Breast epithelium (tissue), 4 donors: ENCODE measurements at regions not wholly inside any gene's neighbourhood (a gene's known extent, or its start where the extent isn't known, plus 50 kb on each side); places are given as distances from the start of the nearest gene placed in this dataset.

ENCODE experiments used
- DNase-seq, 2 donors: peaks; one replicate each; pipeline ENCODE4 v3.0.0-alpha.2; 2019; ENCODE audit warnings: low spot score in 2 of 2
- H3K27ac ChIP-seq, 2 donors: fragments of 200-600 bp; sonication (generic) in 1 of 2; one replicate each; pipeline ENCODE4 v1.5.1; 2016 to 2019; ENCODE audit warnings: mild to moderate bottlenecking in 1 of 2
- H3K27me3 ChIP-seq, 2 donors: fragments of 200-600 bp; sonication (generic) in 1 of 2; one replicate each; pipeline versions ENCODE4 v1.5.1 to v1.6.0; 2017 to 2019; ENCODE audit warnings: control low read depth in 1 of 2, mild to moderate bottlenecking in 1 of 2
- H3K36me3 ChIP-seq: fragments of 200-600 bp; one replicate; pipeline ENCODE4 v1.5.1; 2019
- H3K4me1 ChIP-seq, 2 donors: fragments of 200-600 bp; sonication (generic); one replicate each; pipeline ENCODE4 v1.5.1; 2016 to 2019; ENCODE audit warnings: control low read depth in 1 of 2
- H3K4me3 ChIP-seq, 3 donors: fragments of 200-600 bp; sonication (generic); 1 replicate in 2 of 3; 2 replicates in 1 of 3; pipeline ENCODE4 v1.5.1; 2016 to 2019; ENCODE audit warnings: mild to moderate bottlenecking in 3 of 3, moderate library complexity in 2 of 3
- H3K9me3 ChIP-seq, 2 donors: fragments of 200-600 bp; sonication (generic) in 1 of 2; one replicate each; pipeline ENCODE4 v1.5.1; 2016 to 2019; ENCODE audit warnings: control low read depth in 1 of 2
- CTCF ChIP-seq, 3 donors: fragments of 450-650 bp; IDR thresholded peaks; one replicate each; pipeline ENCODE4 v1.5.1; 2016 to 2017; ENCODE audit warnings: antibody characterized with exemption in 3 of 3, mild to moderate bottlenecking in 3 of 3, moderate library complexity in 3 of 3
- POLR2A ChIP-seq: fragments of 450-650 bp; IDR thresholded peaks from one replicate; pipeline ENCODE4 v1.6.1; 2016; ENCODE audit warnings: antibody characterized with exemption, mild to moderate bottlenecking, moderate library complexity
- POLR2AphosphoS5 ChIP-seq, 3 donors: sonication (generic); formaldehyde crosslinking; IDR thresholded peaks; one replicate each; pipeline ENCODE4 v1.6.1; 2017; ENCODE audit warnings: antibody characterized with exemption in 3 of 3
- intact Hi-C: fragments of 100-400 bp; cut with DNase I; formaldehyde crosslinking; loops from one replicate; pipeline ENCODE4 v1.15.1; 2023; ENCODE audit warnings: low total_unique reads

GRCh38 chr16:80202831-80203413 lies 337.9 kb upstream of the DYNLRB2 start:
- Histone ChIP-seq H3K4me3 (no peak overlapping the region), H3K36me3 (no peaks in the 10 kb centered on the region), H3K27ac (no peak overlapping the region), H3K4me1 (no peaks in the 10 kb centered on the region), H3K27me3 (no peaks in the 10 kb centered on the region), H3K9me3 (no peaks in the 10 kb centered on the region)
- intact Hi-C loops, result no loop called here
- no peak for DNase-seq
- TF ChIP-seq POLR2A (no peak), CTCF (IDR thresholded peaks at IDR 0.05) (no peak), POLR2AphosphoS5 (IDR thresholded peaks at IDR 0.05) (no peak)

GRCh38 chr16:80200079-80200478 lies 340.7 kb upstream of the DYNLRB2 start:
- no peak overlapping the region for H3K4me3 ChIP-seq
- H3K9me3 ChIP-seq, result no peaks in the 10 kb centered on the region
- TF ChIP-seq POLR2AphosphoS5 (IDR thresholded peaks at IDR 0.05), result no peak
- TF ChIP-seq CTCF (IDR thresholded peaks at IDR 0.05), result no peak
- no peak for TF ChIP-seq POLR2A
- H3K27me3 ChIP-seq, result no peaks in the 10 kb centered on the region
- H3K27ac ChIP-seq, result no peak overlapping the region
- no peaks in the 10 kb centered on the region for H3K4me1 ChIP-seq
- intact Hi-C loops, result no loop called here
- DNase-seq, result no peak
- H3K36me3 ChIP-seq, result no peaks in the 10 kb centered on the region

GRCh38 chr16:80199614-80200013 lies 341.2 kb upstream of the DYNLRB2 start:
- no peak for TF ChIP-seq POLR2A
- no peak for TF ChIP-seq CTCF (IDR thresholded peaks at IDR 0.05)
- TF ChIP-seq POLR2AphosphoS5 (IDR thresholded peaks at IDR 0.05), result no peak

GRCh38 chr16:80198311-80199299 lies 342.2 kb upstream of the DYNLRB2 start:
- Histone ChIP-seq H3K4me1 (no peaks in the 10 kb centered on the region), H3K27ac (no peak overlapping the region), H3K36me3 (no peaks in the 10 kb centered on the region), H3K9me3 (no peaks in the 10 kb centered on the region), H3K4me3 (no peak overlapping the region), H3K27me3 (no peaks in the 10 kb centered on the region)
- intact Hi-C loops, result no loop called here
- DNase-seq, result no peak
- TF ChIP-seq CTCF (IDR thresholded peaks at IDR 0.05), result no peak
- no peak for TF ChIP-seq POLR2A
- TF ChIP-seq POLR2AphosphoS5 (IDR thresholded peaks at IDR 0.05), result no peak

More at GRCh38 chr16:80199614-80200013, 341.2 kb upstream of the DYNLRB2 start:
- Histone ChIP-seq H3K9me3 (no peaks in the 10 kb centered on the region), H3K4me1 (no peaks in the 10 kb centered on the region), H3K4me3 (no peak overlapping the region), H3K27me3 (no peaks in the 10 kb centered on the region), H3K27ac (no peak overlapping the region), H3K36me3 (no peaks in the 10 kb centered on the region)
- DNase-seq, result no peak
- intact Hi-C loops, result no loop called here

- DNase-seq, result no peak
- Histone ChIP-seq H3K36me3 (no peaks in the 10 kb centered on the region), H3K27ac (no peak overlapping the region), H3K4me1 (no peaks in the 10 kb centered on the region), H3K9me3 (no peaks in the 10 kb centered on the region), H3K4me3 (no peak overlapping the region), H3K27me3 (no peaks in the 10 kb centered on the region)
- intact Hi-C loops, result no loop called here
- no peak for TF ChIP-seq POLR2AphosphoS5 (IDR thresholded peaks at IDR 0.05)
- no peak for TF ChIP-seq POLR2A
- no peak for TF ChIP-seq CTCF (IDR thresholded peaks at IDR 0.05)
Observed at GRCh38 chr16:80197741-80198201, 343.0 kb upstream of the DYNLRB2 start.
